ENCODE measurements at regions not wholly inside any gene's neighbourhood (a gene's known extent, or its start where the extent isn't known, plus 50 kb on each side); places are given as distances from the start of the nearest gene placed in this dataset.
A peak's percentile ranks its signal among the peaks of the same experiment; 100 is the strongest.
"Not testable (repeated sequence)": the region's sequence is repeated elsewhere in the genome, so short reads cannot be mapped to it uniquely, and the experiment has no call there.

GRCh38 chr9:115575147-115575546 lies 457.2 kb upstream of the TNC start:
- no peak for DNase-seq

GRCh38 chr9:115585458-115585857 lies 467.5 kb upstream of the TNC start:
- DNase-seq: not testable (repeated sequence)

- no peak for DNase-seq
These were observed 469.4 kb upstream of the TNC start for GRCh38 chr9:115587310-115587709.

GRCh38 chr9:115590011-115590410 lies 472.1 kb upstream of the TNC start:
- DNase-seq: no peak

- DNase-seq: peak; percentile 21
These were observed 473.6 kb upstream of the TNC start for GRCh38 chr9:115591584-115591984.

- DNase-seq: no peak
These were observed 475.7 kb upstream of the TNC start for GRCh38 chr9:115593587-115594091.

GRCh38 chr9:115594557-115594956 lies 476.6 kb upstream of the TNC start:
- DNase-seq: no peak

GRCh38 chr9:115596021-115596745 lies 478.2 kb upstream of the TNC start:
- no peak for DNase-seq

GRCh38 chr9:115596746-115597080 lies 478.8 kb upstream of the TNC start:
- DNase-seq: no peak

- no peak for DNase-seq
These were observed 479.5 kb upstream of the TNC start for GRCh38 chr9:115597330-115597895.

- DNase-seq: no peak
These were observed 480.8 kb upstream of the TNC start for GRCh38 chr9:115598751-115599150.

GRCh38 chr9:115599898-115600297 lies 481.9 kb upstream of the TNC start:
- DNase-seq: no peak

GRCh38 chr9:115601434-115601833 lies 483.5 kb upstream of the TNC start:
- DNase-seq: no peak

- DNase-seq: no peak
These were observed 487.0 kb upstream of the TNC start for GRCh38 chr9:115604831-115605483.

GRCh38 chr9:115606838-115607237 lies 488.9 kb upstream of the TNC start:
- DNase-seq: no peak

- DNase-seq: no peak
These were observed 496.5 kb upstream of the TNC start for GRCh38 chr9:115614326-115614999.

GRCh38 chr9:115615000-115615401 lies 497.0 kb upstream of the TNC start:
- DNase-seq: no peak

GRCh38 chr9:115615821-115616665 lies 498.1 kb upstream of the TNC start:
- DNase-seq: no peak

GRCh38 chr9:115616666-115617239 lies 498.8 kb upstream of the TNC start:
- no peak for DNase-seq

GRCh38 chr9:115625251-115625650 lies 507.3 kb upstream of the TNC start:
- no peak for DNase-seq

- DNase-seq: no peak
These were observed 508.0 kb upstream of the TNC start for GRCh38 chr9:115625954-115626353.

GRCh38 chr9:115627511-115627910 lies 509.6 kb upstream of the TNC start:
- DNase-seq: no peak
